H1 (cell line): ENCODE measurements at regions not wholly inside any gene's neighbourhood (a gene's known extent, or its start where the extent isn't known, plus 50 kb on each side); places are given as distances from the start of the nearest gene placed in this dataset.

Experiments used
- CTCF ChIA-PET: fragments of 300-600 bp; sonication (Branson Sonifier 250); formaldehyde crosslinking; loops from one replicate; lab custom pipeline; 2021; ENCODE audit not compliant: partially characterized antibody; lab: Charles Lee
- POLR2A ChIA-PET: fragments of 300-600 bp; sonication (Branson Sonifier 250); formaldehyde crosslinking; loops from one replicate; lab custom pipeline; 2021; ENCODE audit warnings: inconsistent platforms; ENCODE audit not compliant: partially characterized antibody; lab: Charles Lee
- DNase-seq, 2 experiments: peaks; one replicate each; pipeline versions ENCODE4 v3.0.0 to v3.0.0-alpha.2; 2010 to 2022; ENCODE audit warnings: low spot score in 2 of 2, low read depth in 1 of 2, mixed read lengths in 1 of 2
- FAIRE-seq: peaks from 2 replicates; lab custom pipeline; 2011; peaks lifted over from hg19 to GRCh38; lab: Jason Lieb, UNC
- H2AFZ ChIP-seq: 2 replicates; pipeline ENCODE4 v1.8.1; 2012; ENCODE audit warnings: low read length, inconsistent platforms
- H2AK5ac ChIP-seq: 2 replicates; pipeline ENCODE4 v1.6.1; 2013; ENCODE audit warnings: low read depth, low read length
- H2BK120ac ChIP-seq: replicated peaks from 2 replicates; pipeline ENCODE3; 2013; ENCODE audit warnings: low read depth, low read length, inconsistent platforms
- H2BK12ac ChIP-seq: 2 replicates; pipeline ENCODE4 v1.6.1; 2013; ENCODE audit warnings: low read depth, low read length
- H2BK15ac ChIP-seq: 2 replicates; pipeline ENCODE4 v1.6.1; 2013; ENCODE audit warnings: low read length
- H2BK20ac ChIP-seq: 2 replicates; pipeline ENCODE4 v1.6.1; 2013; ENCODE audit warnings: low read length
- H2BK5ac ChIP-seq: 2 replicates; pipeline ENCODE4 v1.6.1; 2013; ENCODE audit warnings: low read depth, low read length
- H3K14ac ChIP-seq: 2 replicates; pipeline ENCODE4 v1.6.1; 2013; ENCODE audit warnings: inconsistent platforms; ENCODE audit not compliant: insufficient read length
- H3K18ac ChIP-seq: 2 replicates; pipeline ENCODE4 v1.6.1; 2013; ENCODE audit warnings: low read length; ENCODE audit errors: extremely low read depth
- H3K23ac ChIP-seq: 2 replicates; pipeline ENCODE4 v1.6.1; 2013; ENCODE audit warnings: inconsistent platforms; ENCODE audit not compliant: insufficient read length
- H3K23me2 ChIP-seq: 2 replicates; pipeline ENCODE4 v1.6.1; 2013; ENCODE audit warnings: low read depth, low read length
- H3K27ac ChIP-seq: 2 replicates; pipeline ENCODE4 v1.6.1; 2011; ENCODE audit warnings: low read depth, low read length, inconsistent platforms
- H3K27me3 ChIP-seq, 4 experiments: replicated peaks in 1 of 4; 1 replicate in 1 of 4; 2 replicates in 3 of 4; pipeline versions ENCODE4 v1.6.1 to v1.8.1; 2011 to 2013; ENCODE audit warnings: low read length in 3 of 4, mild to moderate bottlenecking in 3 of 4, inconsistent platforms in 2 of 4, mixed read lengths in 2 of 4, moderate library complexity in 1 of 4; ENCODE audit not compliant: control insufficient read depth in 3 of 4, insufficient read depth in 3 of 4; ENCODE audit errors: extremely low read depth in 1 of 4
- H3K36me3 ChIP-seq, 4 experiments: 2 replicates each; pipeline versions ENCODE4 v1.6.1 to v1.8.1; 2011 to 2013; ENCODE audit warnings: mild to moderate bottlenecking in 4 of 4, low read length in 3 of 4, moderate library complexity in 2 of 4, control low read depth in 1 of 4, inconsistent platforms in 1 of 4; ENCODE audit not compliant: insufficient read depth in 4 of 4, control insufficient read depth in 2 of 4
- H3K4ac ChIP-seq: replicated peaks from 2 replicates; pipeline ENCODE3; 2013; ENCODE audit warnings: low read length, low read depth, mixed read lengths, inconsistent platforms; ENCODE audit not compliant: insufficient read length
- H3K4me1 ChIP-seq, 4 experiments: replicated peaks in 1 of 4; 1 replicate in 1 of 4; 2 replicates in 3 of 4; pipeline versions ENCODE4 v1.6.1 to v1.8.1; 2011 to 2013; ENCODE audit warnings: low read length in 3 of 4, inconsistent platforms in 2 of 4, mixed read lengths in 1 of 4; ENCODE audit not compliant: insufficient read depth in 4 of 4, control insufficient read depth in 3 of 4
- H3K4me2 ChIP-seq, 2 experiments: 2 replicates each; pipeline versions ENCODE4 v1.6.1 to v1.8.1; 2011 to 2013; ENCODE audit warnings: low read depth in 2 of 2, low read length in 2 of 2, control low read depth in 1 of 2, inconsistent platforms in 1 of 2, mild to moderate bottlenecking in 1 of 2; ENCODE audit not compliant: insufficient read depth in 1 of 2
- H3K4me3 ChIP-seq, 4 experiments: fragments of 200-600, 300-600 bp in 1 of 4; sonication (generic), shearing (Covaris generic), sonication (Bioruptor Twin) in 1 of 4; 2 replicates each; pipeline versions ENCODE4 v1.5.1 to v1.8.1; 2011 to 2016; ENCODE audit warnings: low read length in 4 of 4, low read depth in 3 of 4, control low read depth in 2 of 4, inconsistent platforms in 2 of 4, mild to moderate bottlenecking in 2 of 4, mixed read lengths in 1 of 4, moderate library complexity in 1 of 4; ENCODE audit not compliant: insufficient read depth in 2 of 4; ENCODE audit errors: extremely low read depth in 1 of 4
- H3K56ac ChIP-seq: replicated peaks from 2 replicates; pipeline ENCODE3; 2013; ENCODE audit warnings: low read depth, mild to moderate bottlenecking, mixed read lengths, low read length, inconsistent platforms; ENCODE audit not compliant: insufficient read length
- H3K79me1 ChIP-seq: 2 replicates; pipeline ENCODE4 v1.6.1; 2013; ENCODE audit warnings: low read depth, low read length, control low read depth
- H3K79me2 ChIP-seq, 2 experiments: 2 replicates each; pipeline versions ENCODE4 v1.6.1 to v1.8.1; 2012 to 2013; ENCODE audit warnings: low read length in 2 of 2, mild to moderate bottlenecking in 2 of 2, inconsistent platforms in 1 of 2; ENCODE audit not compliant: insufficient read depth in 2 of 2, control insufficient read depth in 1 of 2
- H3K9ac ChIP-seq, 4 experiments: replicated peaks in 1 of 4; 1 replicate in 1 of 4; 2 replicates in 3 of 4; pipeline versions ENCODE4 v1.6.1 to v1.8.1; 2011 to 2013; ENCODE audit warnings: low read depth in 3 of 4, low read length in 3 of 4, control low read depth in 2 of 4, mild to moderate bottlenecking in 2 of 4, moderate library complexity in 2 of 4, inconsistent platforms in 1 of 4; ENCODE audit errors: extremely low read depth in 1 of 4
- H3K9me3 ChIP-seq, 2 experiments: 2 replicates each; pipeline versions ENCODE4 v1.6.1 to v1.8.1; 2012 to 2013; ENCODE audit warnings: mild to moderate bottlenecking in 2 of 2, moderate library complexity in 2 of 2, control low read depth in 1 of 2, inconsistent platforms in 1 of 2, low read depth in 1 of 2, low read length in 1 of 2, mixed read lengths in 1 of 2; ENCODE audit not compliant: insufficient read depth in 2 of 2
- H4K20me1 ChIP-seq, 2 experiments: replicated peaks in 1 of 2; 2 replicates each; pipeline versions ENCODE3 to v1.8.1; 2011 to 2013; ENCODE audit warnings: inconsistent platforms in 2 of 2, low read length in 2 of 2, mild to moderate bottlenecking in 1 of 2; ENCODE audit not compliant: insufficient read depth in 2 of 2, control insufficient read depth in 1 of 2
- H4K5ac ChIP-seq: 2 replicates; pipeline ENCODE4 v1.6.1; 2013; ENCODE audit warnings: low read length, low read depth, mixed read lengths, inconsistent platforms; ENCODE audit not compliant: insufficient read length
- H4K8ac ChIP-seq: 2 replicates; pipeline ENCODE4 v1.8.0; 2013; ENCODE audit warnings: mild to moderate bottlenecking, moderate library complexity, low read length, inconsistent platforms; ENCODE audit not compliant: insufficient read depth; ENCODE audit errors: extremely low read depth
- H4K91ac ChIP-seq: replicated peaks from 2 replicates; pipeline ENCODE3; 2013; ENCODE audit warnings: low read length, mixed read lengths, inconsistent platforms; ENCODE audit not compliant: insufficient read length
- BACH1 ChIP-seq: IDR thresholded peaks from 2 replicates; pipeline ENCODE4 v1.6.1; 2012; ENCODE audit warnings: low read length, improper control_type of control experiment
- CEBPB ChIP-seq: IDR thresholded peaks from 2 replicates; pipeline ENCODE4 v1.6.1; 2012; ENCODE audit warnings: low read depth, low read length
- CTBP2 ChIP-seq: IDR thresholded peaks from 2 replicates; pipeline ENCODE4 v1.7.0; 2011; ENCODE audit warnings: borderline replicate concordance, mild to moderate bottlenecking, moderate library complexity, mixed read lengths, low read length; ENCODE audit not compliant: insufficient read depth, insufficient read length
- EZH2 ChIP-seq: fragments of 200-600 bp; sonication (generic); IDR thresholded peaks from 2 replicates; pipeline ENCODE4 v1.7.1; 2012; ENCODE audit warnings: low read depth, mild to moderate bottlenecking, moderate library complexity, low read length, inconsistent platforms; ENCODE audit not compliant: severe bottlenecking
- HDAC2 ChIP-seq, 2 experiments: fragments of 300-600 bp in 1 of 2; sonication (generic) in 1 of 2; IDR thresholded peaks; 2 replicates each; pipeline ENCODE4 v1.6.1; 2011 to 2012; ENCODE audit warnings: low read depth in 2 of 2, low read length in 2 of 2, mild to moderate bottlenecking in 2 of 2, moderate library complexity in 2 of 2, borderline replicate concordance in 1 of 2, inconsistent platforms in 1 of 2
- JUN ChIP-seq: IDR thresholded peaks from 2 replicates; pipeline ENCODE4 v1.6.1; 2011; ENCODE audit warnings: low read depth, mild to moderate bottlenecking, improper control_type of control experiment, low read length
- RBBP5 ChIP-seq: IDR thresholded peaks from 2 replicates; pipeline ENCODE4 v1.7.1; 2012; ENCODE audit warnings: low read depth, mild to moderate bottlenecking, inconsistent platforms, low read length, moderate library complexity, borderline replicate concordance
- RXRA ChIP-seq: IDR thresholded peaks from 2 replicates; pipeline ENCODE4 v1.6.1; 2011; ENCODE audit warnings: low read depth, mild to moderate bottlenecking, low read length, moderate library complexity; ENCODE audit not compliant: insufficient read depth
- SUZ12 ChIP-seq: fragments of 200-600 bp; sonication (generic); IDR thresholded peaks from 2 replicates; pipeline ENCODE4 v1.6.1; 2012; ENCODE audit warnings: mild to moderate bottlenecking, inconsistent platforms, low read length, moderate library complexity, mixed read lengths
- YY1 ChIP-seq: IDR thresholded peaks from 2 replicates; pipeline ENCODE4 v1.6.1; 2011; ENCODE audit warnings: low read depth, mild to moderate bottlenecking, low read length
- WGBS, 2 experiments: shearing (Covaris generic) in 1 of 2; methylation state at CpG; one replicate each; pipeline versions ENCODE4 v1.1.6 to v1.1.7; 2013 to 2015; ENCODE audit warnings: low lambda C conversion rate in 2 of 2, mixed read lengths in 2 of 2, inconsistent platforms in 1 of 2, low coverage in 1 of 2, missing lambda C conversion rate in 1 of 2; ENCODE audit not compliant: insufficient replicate concordance in 2 of 2, insufficient coverage in 1 of 2, insufficient read length in 1 of 2; ENCODE audit errors: extremely low coverage in 1 of 2, missing lambda C conversion rate in 1 of 2; 5-methylcytosine and 5-hydroxymethylcytosine counted together
- TF ChIP-seq, protein P1 (sequence below): IDR thresholded peaks from 2 replicates; pipeline ENCODE4 v1.6.1; 2012; ENCODE audit warnings: inconsistent platforms

DNA sequence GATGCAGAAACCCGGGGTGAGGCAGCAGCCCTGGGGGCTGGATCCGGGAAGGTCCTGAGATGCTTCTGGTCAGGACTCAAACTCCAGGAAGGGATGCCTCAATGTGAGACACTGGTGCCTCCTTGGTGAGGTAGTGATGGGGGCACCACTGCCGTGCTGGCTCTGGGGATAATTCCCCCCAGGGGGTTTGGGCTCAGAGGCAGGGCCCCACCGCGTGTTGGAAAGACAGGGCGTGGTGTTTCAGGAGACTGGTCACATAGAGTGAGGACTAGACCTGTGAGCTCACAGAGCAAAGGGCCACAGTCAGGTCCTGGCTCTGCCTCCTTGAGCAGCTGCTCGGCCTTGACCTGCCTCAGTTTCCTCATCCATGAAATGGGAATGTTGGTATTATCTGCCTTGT lies 361.9 kb downstream of the GLRX3 start:
- H3K18ac ChIP-seq: no peak overlapping the region
- no peak overlapping the region for H2AFZ ChIP-seq
- H4K91ac ChIP-seq: no peak overlapping the region
- no peak overlapping the region for H3K27ac ChIP-seq
- H4K5ac ChIP-seq: no peak overlapping the region
- no peak overlapping the region for H2BK12ac ChIP-seq
- no peak overlapping the region; the same call in 1 of the 2 replicates for H4K8ac ChIP-seq
- H2BK15ac ChIP-seq: no peak overlapping the region
- H3K9ac ChIP-seq: no peak overlapping the region
- no peaks in the 10 kb centered on the region for H3K36me3 ChIP-seq
- H3K23ac ChIP-seq: no peak overlapping the region
- H2AK5ac ChIP-seq: no peak overlapping the region
- H3K14ac ChIP-seq: no peak overlapping the region
- FAIRE-seq (no peak), DNase-seq (no peak)
- H2BK5ac ChIP-seq: no peak overlapping the region
- no peaks in the 10 kb centered on the region for H3K27me3 ChIP-seq
- no peak overlapping the region for H3K56ac ChIP-seq
- no peaks in the 10 kb centered on the region for H3K79me1 ChIP-seq
- H3K4me3 ChIP-seq: no peak overlapping the region
- no peaks in the 10 kb centered on the region for H3K4me1 ChIP-seq
- WGBS, 2 experiments: 89% methylated on average over 7 of the region's 7 CpGs; no CpG with 5 or more reads in 1 of the 2 experiments
- peaks cover 0 to under 1% of the 10 kb centered on the region in 2 experiments; a peak in 1 of 4 replicates for H3K9me3 ChIP-seq
- H2BK120ac ChIP-seq: no peak overlapping the region
- no peak overlapping the region for H3K4ac ChIP-seq
- no peak overlapping the region for H2BK20ac ChIP-seq
- H3K4me2 ChIP-seq: no peak overlapping the region
- no peaks in the 10 kb centered on the region for H3K79me2 ChIP-seq
- H4K20me1 ChIP-seq: no peaks in the 10 kb centered on the region
- ChIA-PET POLR2A (no interaction called here), CTCF (interaction anchor here (0.6 to 1.9 kb wide), 2 partner anchors 10 to 32 kb away, joined by 3 to 4 read pairs; no protein-coding TSS in a partner anchor)
- no peaks in the 10 kb centered on the region for H3K23me2 ChIP-seq
- TF ChIP-seq RXRA (no peak), SUZ12 (no peak), EZH2 (no peak), JUN (no peak), CEBPB (no peak), CTBP2 (no peak), BACH1 (no peak), YY1 (no peak), RBBP5 (no peak), HDAC2 (IDR thresholded peaks at IDR 0.05; ENCODE audit: borderline replicate concordance in 1 of 2, low read depth in 2 of 2, low read length in 2 of 2) (no peak)
- TF ChIP-seq, protein P1, sequence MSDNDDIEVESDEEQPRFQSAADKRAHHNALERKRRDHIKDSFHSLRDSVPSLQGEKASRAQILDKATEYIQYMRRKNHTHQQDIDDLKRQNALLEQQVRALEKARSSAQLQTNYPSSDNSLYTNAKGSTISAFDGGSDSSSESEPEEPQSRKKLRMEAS: no peak
